H9 (cell line): ENCODE measurements at regions not wholly inside any gene's neighbourhood (a gene's known extent, or its start where the extent isn't known, plus 50 kb on each side); places are given as distances from the start of the nearest gene placed in this dataset.

Experiments
- DNase-seq: peaks from one replicate; pipeline ENCODE4 v3.0.0-alpha.2; 2017
- H2AFZ ChIP-seq: one replicate; pipeline ENCODE4 v1.6.1; 2013; ENCODE audit warnings: mild to moderate bottlenecking, low read length, control low read depth, moderate library complexity
- H2AK5ac ChIP-seq: 2 replicates; pipeline ENCODE4 v1.6.1; 2013; ENCODE audit warnings: low read length, control low read depth, mixed read lengths; ENCODE audit not compliant: insufficient read length
- H2BK120ac ChIP-seq: one replicate; pipeline ENCODE4 v1.6.1; 2013; ENCODE audit warnings: low read depth, mild to moderate bottlenecking, low read length, control low read depth, inconsistent platforms; ENCODE audit not compliant: poor library complexity, severe bottlenecking
- H2BK12ac ChIP-seq: 2 replicates; pipeline ENCODE4 v1.6.1; 2013; ENCODE audit warnings: low read length, control low read depth, mixed read lengths, low read depth; ENCODE audit not compliant: insufficient read length
- H2BK15ac ChIP-seq: 2 replicates; pipeline ENCODE4 v1.6.1; 2013; ENCODE audit warnings: low read depth, low read length, control low read depth
- H2BK20ac ChIP-seq: one replicate; pipeline ENCODE4 v1.6.1; 2013; ENCODE audit warnings: low read depth, mild to moderate bottlenecking, low read length, control low read depth, inconsistent platforms; ENCODE audit not compliant: poor library complexity, severe bottlenecking
- H2BK5ac ChIP-seq: 2 replicates; pipeline ENCODE4 v1.6.1; 2013; ENCODE audit warnings: low read length, control low read depth, mixed read lengths; ENCODE audit not compliant: insufficient read length
- H3K14ac ChIP-seq: 2 replicates; pipeline ENCODE4 v1.6.1; 2013; ENCODE audit warnings: low read length, control low read depth; ENCODE audit not compliant: insufficient read depth
- H3K18ac ChIP-seq: 2 replicates; pipeline ENCODE4 v1.6.1; 2013; ENCODE audit warnings: low read depth, mild to moderate bottlenecking, mixed read lengths, low read length, control low read depth; ENCODE audit not compliant: insufficient read length
- H3K23ac ChIP-seq: 2 replicates; pipeline ENCODE4 v1.6.1; 2013; ENCODE audit warnings: low read length, control low read depth, mixed read lengths, low read depth; ENCODE audit not compliant: insufficient read length
- H3K23me2 ChIP-seq: 2 replicates; pipeline ENCODE4 v1.6.1; 2013; ENCODE audit warnings: low read depth, mild to moderate bottlenecking, mixed read lengths, low read length, control low read depth; ENCODE audit not compliant: insufficient read length, poor library complexity, severe bottlenecking
- H3K27ac ChIP-seq: 2 replicates; pipeline ENCODE4 v1.5.1; 2013; ENCODE audit warnings: low read length, control low read depth, mixed read lengths, low read depth; ENCODE audit not compliant: insufficient read length
- H3K27me3 ChIP-seq: 2 replicates; pipeline ENCODE4 v1.6.1; 2013; ENCODE audit warnings: low read length, control low read depth, inconsistent platforms; ENCODE audit not compliant: insufficient read depth
- H3K4ac ChIP-seq: 2 replicates; pipeline ENCODE4 v1.6.1; 2013; ENCODE audit warnings: low read depth, mild to moderate bottlenecking, control low read depth, inconsistent platforms, low read length, moderate library complexity
- H3K4me1 ChIP-seq: 2 replicates; pipeline ENCODE4 v1.6.1; 2013; ENCODE audit warnings: low read length, control low read depth, inconsistent platforms; ENCODE audit not compliant: insufficient read depth
- H3K4me2 ChIP-seq: 2 replicates; pipeline ENCODE4 v1.6.1; 2013; ENCODE audit warnings: low read length, control low read depth, mixed read lengths; ENCODE audit not compliant: insufficient read length, insufficient read depth
- H3K56ac ChIP-seq: 2 replicates; pipeline ENCODE4 v1.6.1; 2013; ENCODE audit warnings: low read depth, mild to moderate bottlenecking, mixed read lengths, low read length, control low read depth; ENCODE audit not compliant: insufficient read length
- H3K79me1 ChIP-seq: 2 replicates; pipeline ENCODE4 v1.6.1; 2013; ENCODE audit warnings: low read depth, mild to moderate bottlenecking, moderate library complexity, low read length, control low read depth, inconsistent platforms; ENCODE audit not compliant: insufficient read depth, poor library complexity, severe bottlenecking
- H3K79me2 ChIP-seq: 2 replicates; pipeline ENCODE4 v1.6.1; 2013; ENCODE audit warnings: low read length, control low read depth, inconsistent platforms; ENCODE audit not compliant: insufficient read depth
- H3K9ac ChIP-seq: 2 replicates; pipeline ENCODE4 v1.6.1; 2013; ENCODE audit warnings: low read length, control low read depth, mixed read lengths; ENCODE audit not compliant: insufficient read length; ENCODE audit errors: extremely low read depth
- H3K9me3 ChIP-seq: one replicate; pipeline ENCODE4 v1.6.1; 2013; ENCODE audit warnings: low read depth, low read length, inconsistent platforms; ENCODE audit not compliant: control insufficient read depth
- H3T11ph ChIP-seq: one replicate; pipeline ENCODE4 v1.6.1; 2013; ENCODE audit warnings: mild to moderate bottlenecking, low read length, control low read depth, inconsistent platforms
- H4K20me1 ChIP-seq: one replicate; pipeline ENCODE4 v1.6.1; 2013; ENCODE audit not compliant: control insufficient read depth, insufficient read length, insufficient read depth
- H4K5ac ChIP-seq: 2 replicates; pipeline ENCODE4 v1.6.1; 2013; ENCODE audit warnings: low read depth, mild to moderate bottlenecking, mixed read lengths, low read length, control low read depth; ENCODE audit not compliant: insufficient read length
- H4K8ac ChIP-seq: replicated peaks from 2 replicates; pipeline ENCODE4 v1.6.1; 2013; ENCODE audit warnings: low read length, control low read depth, mixed read lengths, low read depth; ENCODE audit not compliant: insufficient read length
- H4K91ac ChIP-seq: 2 replicates; pipeline ENCODE4 v1.6.1; 2013; ENCODE audit warnings: low read depth, mild to moderate bottlenecking, moderate library complexity, mixed read lengths, low read length, control low read depth; ENCODE audit not compliant: insufficient read length
- H3K27ac Mint-ChIP-seq, 3 experiments: 2 replicates in 2 of 3; 3 replicates in 1 of 3; pipeline ENCODE4 v1.8.0; 2020 to 2021; ENCODE audit warnings: mixed read lengths in 3 of 3, mild to moderate bottlenecking in 1 of 3, moderate library complexity in 1 of 3
- H3K27me3 Mint-ChIP-seq: 2 replicates; pipeline ENCODE4 v1.8.0; 2021; ENCODE audit warnings: low read depth, mild to moderate bottlenecking, moderate library complexity, mixed read lengths
- H3K36me3 Mint-ChIP-seq, 3 experiments: 2 replicates in 2 of 3; 3 replicates in 1 of 3; pipeline ENCODE4 v1.8.0; 2020 to 2021; ENCODE audit warnings: low read depth in 3 of 3, mixed read lengths in 3 of 3; ENCODE audit not compliant: insufficient read depth in 1 of 3
- H3K4me1 Mint-ChIP-seq, 2 experiments: 2 replicates each; pipeline ENCODE4 v1.8.0; 2020; ENCODE audit warnings: mixed read lengths in 2 of 2
- H3K4me3 Mint-ChIP-seq, 2 experiments: 2 replicates in 1 of 2; 3 replicates in 1 of 2; pipeline ENCODE4 v1.8.0; 2020 to 2021; ENCODE audit warnings: mild to moderate bottlenecking in 2 of 2, mixed read lengths in 2 of 2, moderate library complexity in 1 of 2
- H3K9me3 Mint-ChIP-seq, 2 experiments: 2 replicates in 1 of 2; 3 replicates in 1 of 2; pipeline ENCODE4 v1.8.0; 2020; ENCODE audit warnings: mild to moderate bottlenecking in 2 of 2, mixed read lengths in 2 of 2, moderate library complexity in 1 of 2
- CTCF ChIP-seq: fragments of 200-600 bp; sonication (generic); conservative IDR thresholded peaks from 3 replicates; pipeline ENCODE4 v1.8.0; 2021; ENCODE audit warnings: antibody characterized with exemption, mild to moderate bottlenecking

- Histone ChIP-seq H3K79me1 (no peaks in the 10 kb centered on the region), H2AK5ac (no peak overlapping the region), H3K9me3 (no peaks in the 10 kb centered on the region)
These were observed 1361.2 kb downstream of the CDH8 start for GRCh38 chr16:60675022-60675421.

More at GRCh38 chr16:60675022-60675421, 1361.2 kb downstream of the CDH8 start:
- Mint-ChIP-seq H3K9me3 (no peaks in the 10 kb centered on the region), H3K4me1 (no peaks in the 10 kb centered on the region), H3K27ac (no peak overlapping the region), H3K27me3 (no peaks in the 10 kb centered on the region), H3K4me3 (no peak overlapping the region), H3K36me3 (no peaks in the 10 kb centered on the region)
- Histone ChIP-seq H2BK20ac (no peak overlapping the region), H3K27me3 (no peaks in the 10 kb centered on the region), H2BK5ac (no peak overlapping the region), H3K79me2 (no peaks in the 10 kb centered on the region), H3K18ac (no peak overlapping the region), H3K23me2 (no peaks in the 10 kb centered on the region), H4K5ac (no peak overlapping the region), H2BK120ac (no peak overlapping the region), H4K8ac (no peak overlapping the region), H3K4ac (no peak overlapping the region), H3K9ac (no peak overlapping the region), H3K4me1 (no peaks in the 10 kb centered on the region), H3K14ac (no peak overlapping the region), H3K56ac (no peak overlapping the region), H3K4me2 (no peak overlapping the region), H4K91ac (no peak overlapping the region), H2AFZ (no peak overlapping the region), H2BK15ac (no peak overlapping the region), H3K27ac (no peak overlapping the region), H2BK12ac (no peak overlapping the region), H3T11ph (no peak overlapping the region), H3K23ac (no peak overlapping the region), H4K20me1 (no peaks in the 10 kb centered on the region)
- no peak for TF ChIP-seq CTCF
- DNase-seq = no peak
